ENCODE measurements at regions not wholly inside any gene's neighbourhood (a gene's known extent, or its start where the extent isn't known, plus 50 kb on each side); places are given as distances from the start of the nearest gene placed in this dataset.
"Not testable (repeated sequence)": the region's sequence is repeated elsewhere in the genome, so short reads cannot be mapped to it uniquely, and the experiment has no call there.

DNA sequence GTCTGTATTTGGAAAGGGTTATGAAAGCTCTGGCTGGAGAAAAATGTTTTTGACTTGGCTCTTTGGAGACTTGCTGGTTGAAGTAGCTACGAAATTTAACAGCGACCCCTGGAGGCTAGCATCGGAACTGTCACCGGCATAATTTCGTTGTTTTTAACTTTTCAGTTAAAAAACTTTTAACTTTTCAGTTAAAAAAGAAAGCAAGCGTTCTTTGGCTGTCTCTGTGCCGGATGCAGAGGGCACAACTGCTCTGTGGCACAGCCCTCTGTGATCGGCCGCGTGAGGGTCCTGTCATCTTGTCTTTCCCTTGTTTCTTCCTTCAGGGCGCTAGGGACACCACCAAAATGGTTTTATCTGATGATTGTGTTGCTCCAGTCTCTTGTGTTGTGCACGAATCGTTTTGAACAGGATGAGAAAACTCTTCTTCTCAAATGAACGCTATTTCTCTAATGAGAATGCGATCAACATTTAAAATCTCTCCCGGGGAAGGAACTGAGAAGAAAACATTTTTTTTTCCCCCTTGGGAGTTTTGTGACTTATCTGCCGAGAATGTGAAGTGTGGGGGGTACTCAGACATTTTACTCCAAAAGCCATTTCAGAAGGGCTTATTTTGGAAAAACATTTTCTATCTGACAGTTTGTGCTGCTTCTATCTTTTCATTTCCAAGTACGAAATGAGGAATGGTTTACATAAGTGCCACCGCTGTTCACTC is 57.1 kb downstream of the ADCYAP1 start:
- DNase-seq (ENCODE audit: low read depth): peak; percentile 45

DNA sequence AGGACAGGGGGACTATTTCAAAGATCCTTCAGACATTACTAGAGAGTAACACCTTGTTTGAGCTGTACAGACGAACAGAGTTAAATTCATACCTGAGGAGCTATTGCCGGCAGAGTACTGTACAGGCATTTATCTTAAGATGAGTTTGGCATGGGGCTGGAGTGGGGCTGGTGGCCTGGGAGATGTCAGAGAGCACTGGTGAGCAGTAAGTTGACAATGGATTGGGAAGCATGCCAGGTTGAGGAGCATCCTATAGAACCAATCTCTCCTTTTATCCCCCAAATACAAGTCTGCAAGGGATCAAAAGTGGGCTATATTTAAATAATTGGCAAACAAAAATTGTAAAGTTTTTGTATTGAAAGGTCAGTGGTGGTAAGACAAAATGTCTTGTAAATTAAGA is 58.6 kb downstream of the ADCYAP1 start:
- no peak for DNase-seq (ENCODE audit: low read depth)

- DNase-seq (ENCODE audit: low read depth): no peak
These were observed 61.5 kb downstream of the ADCYAP1 start for GRCh38 chr18:965921-966758.

GRCh38 chr18:966759-967576 is 62.3 kb downstream of the ADCYAP1 start:
- DNase-seq (ENCODE audit: low read depth): no peak

GRCh38 chr18:968910-969309 is 64.2 kb downstream of the ADCYAP1 start:
- not testable (repeated sequence) for DNase-seq (ENCODE audit: low read depth)

- not testable (repeated sequence) for DNase-seq (ENCODE audit: low read depth)
These were observed 64.6 kb downstream of the ADCYAP1 start for GRCh38 chr18:969311-969710.

DNA sequence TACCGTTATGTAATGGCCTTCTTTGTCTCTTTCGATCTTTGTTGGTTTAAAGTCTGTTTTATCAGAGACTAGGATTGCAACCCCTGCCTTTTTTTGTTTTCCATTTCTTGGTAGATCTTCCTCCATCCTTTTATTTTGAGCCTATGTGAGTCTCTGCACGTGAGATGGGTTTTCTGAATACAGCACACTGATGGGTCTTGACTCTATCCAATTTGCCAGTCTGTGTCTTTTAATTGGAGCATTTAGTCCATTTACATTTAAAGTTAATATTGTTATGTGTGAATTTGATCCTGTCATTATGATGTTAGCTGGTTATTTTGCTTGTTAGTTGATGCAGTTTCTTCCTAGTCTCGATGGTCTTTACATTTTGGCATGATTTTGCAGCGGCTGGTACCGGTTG is 69.9 kb downstream of the ADCYAP1 start:
- DNase-seq (ENCODE audit: low read depth): not testable (repeated sequence)

GRCh38 chr18:976393-977128 is 71.9 kb downstream of the ADCYAP1 start:
- not testable (repeated sequence) for DNase-seq (ENCODE audit: low read depth)

DNA sequence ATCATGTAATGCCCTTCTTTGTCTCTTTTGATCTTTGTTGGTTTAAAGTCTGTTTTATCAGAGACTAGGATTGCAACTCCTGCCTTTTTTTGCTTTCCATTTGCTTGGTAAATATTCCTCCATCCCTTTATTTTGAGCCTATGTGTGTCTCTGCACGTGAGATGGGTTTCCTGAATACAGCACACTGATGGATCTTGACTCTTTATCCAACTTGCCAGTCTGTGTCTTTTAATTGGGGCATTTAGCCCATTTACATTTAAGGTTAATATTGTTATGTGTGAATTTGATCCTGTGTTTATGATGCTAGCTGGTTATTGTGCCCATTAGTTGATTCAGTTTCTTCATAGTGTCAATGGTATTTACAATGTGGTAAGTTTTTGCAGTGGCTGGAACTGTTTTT is 72.7 kb downstream of the ADCYAP1 start:
- not testable (repeated sequence) for DNase-seq (ENCODE audit: low read depth)

GRCh38 chr18:977732-978131 is 73.1 kb downstream of the ADCYAP1 start:
- not testable (repeated sequence) for DNase-seq (ENCODE audit: low read depth)

- DNase-seq (ENCODE audit: low read depth): no peak
These were observed 75.9 kb downstream of the ADCYAP1 start for GRCh38 chr18:980586-980985.

DNA sequence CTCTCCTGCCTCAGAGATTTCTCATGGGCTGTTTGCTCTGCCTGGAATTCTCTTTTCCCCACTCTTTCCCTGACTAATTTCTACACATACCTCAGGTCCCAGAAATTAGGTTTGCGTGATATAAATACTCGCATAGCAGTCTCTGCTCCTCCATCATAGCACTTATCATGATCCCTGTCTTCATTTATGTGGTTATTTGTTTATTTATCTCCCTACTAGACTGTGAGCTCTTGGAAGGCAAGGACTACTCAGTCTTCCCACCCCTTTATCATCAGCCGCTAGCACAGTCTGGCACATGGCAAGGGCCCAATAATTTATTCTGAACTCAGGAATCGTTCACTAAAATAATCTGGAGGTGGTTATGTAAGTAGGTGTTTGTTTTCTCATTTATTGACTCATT is 79.3 kb downstream of the ADCYAP1 start:
- DNase-seq (ENCODE audit: low read depth): no peak

GRCh38 chr18:985212-985661 is 80.6 kb downstream of the ADCYAP1 start:
- DNase-seq (ENCODE audit: low read depth): no peak

DNA sequence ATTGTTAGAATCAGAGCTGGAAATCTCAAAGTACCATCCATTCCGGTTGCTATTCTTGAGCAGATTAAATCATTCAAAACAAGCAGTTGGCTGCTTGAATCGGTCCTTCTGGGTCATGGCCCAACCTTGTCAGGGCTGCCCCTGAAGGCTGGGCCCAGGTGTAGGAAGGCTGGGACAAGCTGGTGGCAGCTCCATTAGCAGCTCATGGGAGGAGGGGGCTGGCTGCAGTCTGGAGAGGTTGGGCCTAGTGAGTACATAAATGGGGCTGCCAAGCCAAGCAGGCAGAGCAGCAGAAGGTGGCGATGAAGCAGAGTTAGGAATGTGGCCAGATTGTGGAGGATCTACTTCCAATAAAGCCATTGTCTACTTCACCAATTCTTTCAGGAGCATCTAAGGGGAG is 81.4 kb downstream of the ADCYAP1 start:
- DNase-seq (ENCODE audit: low read depth): no peak

DNA sequence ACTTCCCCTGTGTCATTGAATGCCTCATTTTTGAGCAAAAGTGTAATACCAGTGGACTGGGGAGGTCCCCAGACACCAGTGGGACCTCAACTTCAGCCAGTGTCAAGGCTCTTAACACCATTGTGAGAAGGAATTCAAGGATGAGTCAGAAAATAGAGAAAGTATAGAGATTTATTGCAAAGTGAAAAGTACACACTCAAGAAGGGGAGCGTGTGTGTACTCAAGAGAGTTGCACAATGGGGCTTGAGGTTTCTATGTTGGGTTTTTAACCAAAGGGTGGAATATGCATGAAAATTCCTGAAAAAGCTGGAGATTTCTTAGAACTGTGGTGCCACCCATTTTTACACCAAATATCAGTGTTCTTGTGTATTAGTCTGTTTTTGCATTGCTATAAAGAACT is 81.9 kb downstream of the ADCYAP1 start:
- no peak for DNase-seq (ENCODE audit: low read depth)

GRCh38 chr18:987325-988186 is 82.9 kb downstream of the ADCYAP1 start:
- peak; percentile 69 for DNase-seq (ENCODE audit: low read depth)

- no peak for DNase-seq (ENCODE audit: low read depth)
These were observed 84.8 kb downstream of the ADCYAP1 start for GRCh38 chr18:989425-989824.

GRCh38 chr18:990197-990596 is 85.5 kb downstream of the ADCYAP1 start:
- DNase-seq (ENCODE audit: low read depth): no peak

- DNase-seq (ENCODE audit: low read depth): no peak
These were observed 86.8 kb downstream of the ADCYAP1 start for GRCh38 chr18:991441-991840.

DNA sequence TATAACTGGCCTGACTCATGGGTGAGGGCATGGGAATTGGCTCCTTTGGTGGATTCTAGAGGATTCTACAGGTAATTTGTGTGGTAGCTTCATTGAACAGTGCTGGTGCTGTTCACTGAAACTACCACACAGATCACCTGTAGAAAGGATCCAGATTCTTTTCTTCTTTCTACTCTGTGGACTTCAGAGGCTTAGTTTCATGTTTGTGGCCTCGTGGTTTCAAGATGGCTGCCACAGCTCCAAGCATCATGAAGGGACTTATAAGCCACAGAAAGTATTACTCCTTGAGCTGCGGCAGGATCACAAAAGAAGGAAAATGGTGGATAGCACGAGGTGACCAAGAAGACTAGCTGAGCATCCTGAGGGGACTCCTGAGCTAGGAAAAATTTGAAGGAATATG is 88.9 kb downstream of the ADCYAP1 start:
- no peak for DNase-seq (ENCODE audit: low read depth)

- no peak for DNase-seq (ENCODE audit: low read depth)
These were observed 91.0 kb downstream of the ADCYAP1 start for GRCh38 chr18:995629-996028.

Data from HS-27A (cell line).